ENCODE measurements at regions not wholly inside any gene's neighbourhood (a gene's known extent, or its start where the extent isn't known, plus 50 kb on each side); places are given as distances from the start of the nearest gene placed in this dataset.
"Not testable (repeated sequence)": the region's sequence is repeated elsewhere in the genome, so short reads cannot be mapped to it uniquely, and the experiment has no call there.

GRCh38 chr16:5215901-5216300 lies 118.3 kb upstream of the EEF2KMT start:
- no peak for DNase-seq (ENCODE audit: low read depth)

GRCh38 chr16:5214466-5214865 lies 116.9 kb upstream of the EEF2KMT start:
- no peak for DNase-seq (ENCODE audit: low read depth)

- not testable (repeated sequence) for DNase-seq (ENCODE audit: low read depth)
These were observed 114.9 kb upstream of the EEF2KMT start for GRCh38 chr16:5212501-5212900.

- DNase-seq (ENCODE audit: low read depth): not testable (repeated sequence)
These were observed 110.4 kb upstream of the EEF2KMT start for GRCh38 chr16:5207862-5208498.

GRCh38 chr16:5207001-5207523 lies 109.5 kb upstream of the EEF2KMT start:
- no peak for DNase-seq (ENCODE audit: low read depth)

- no peak for DNase-seq (ENCODE audit: low read depth)
These were observed 108.9 kb upstream of the EEF2KMT start for GRCh38 chr16:5206331-5206990.

- no peak for DNase-seq (ENCODE audit: low read depth)
These were observed 107.9 kb upstream of the EEF2KMT start for GRCh38 chr16:5205361-5206040.

- not testable (repeated sequence) for DNase-seq (ENCODE audit: low read depth)
These were observed 106.1 kb upstream of the EEF2KMT start for GRCh38 chr16:5203675-5204074.

- DNase-seq (ENCODE audit: low read depth): no peak
These were observed 102.5 kb upstream of the EEF2KMT start for GRCh38 chr16:5200123-5200522.

- DNase-seq (ENCODE audit: low read depth): no peak
These were observed 98.6 kb upstream of the EEF2KMT start for GRCh38 chr16:5196204-5196603.

GRCh38 chr16:5193861-5194260 lies 96.3 kb upstream of the EEF2KMT start:
- DNase-seq (ENCODE audit: low read depth): no peak

- no peak for DNase-seq (ENCODE audit: low read depth)
These were observed 91.4 kb upstream of the EEF2KMT start for GRCh38 chr16:5188989-5189352.

- DNase-seq (ENCODE audit: low read depth): no peak
These were observed 90.9 kb upstream of the EEF2KMT start for GRCh38 chr16:5188318-5188988.

GRCh38 chr16:5187402-5187952 lies 89.9 kb upstream of the EEF2KMT start:
- DNase-seq (ENCODE audit: low read depth): no peak

- no peak for DNase-seq (ENCODE audit: low read depth)
These were observed 88.8 kb upstream of the EEF2KMT start for GRCh38 chr16:5186381-5186903.

GRCh38 chr16:5176505-5176904 lies 78.9 kb upstream of the EEF2KMT start:
- no peak for DNase-seq (ENCODE audit: low read depth)

GRCh38 chr16:5175266-5175665 lies 77.7 kb upstream of the EEF2KMT start:
- no peak for DNase-seq (ENCODE audit: low read depth)

- DNase-seq (ENCODE audit: low read depth): no peak
These were observed 68.9 kb upstream of the EEF2KMT start for GRCh38 chr16:5166486-5166885.

- not testable (repeated sequence) for DNase-seq (ENCODE audit: low read depth)
These were observed 67.8 kb upstream of the EEF2KMT start for GRCh38 chr16:5165429-5165828.

GRCh38 chr16:5162801-5163200 lies 65.2 kb upstream of the EEF2KMT start:
- DNase-seq (ENCODE audit: low read depth): not testable (repeated sequence)

- not testable (repeated sequence) for DNase-seq (ENCODE audit: low read depth)
These were observed 64.3 kb upstream of the EEF2KMT start for GRCh38 chr16:5161888-5162287.

- not testable (repeated sequence) for DNase-seq (ENCODE audit: low read depth)
These were observed 62.4 kb upstream of the EEF2KMT start for GRCh38 chr16:5160010-5160409.

All from stimulated activated CD8-positive, alpha-beta memory T cell treated with anti-CD3 and anti-CD28 coated beads, Interleukin-15, amount 100 ng/mL, for 24 hours (primary cell).